GM18907 (cell line): ENCODE measurements at regions not wholly inside any gene's neighbourhood (a gene's known extent, or its start where the extent isn't known, plus 50 kb on each side); places are given as distances from the start of the nearest gene placed in this dataset.

Experiments
- ATAC-seq: cut with Tn5 transposase; IDR thresholded peaks from one replicate; pipeline ENCODE4 v1.9.1; 2021; ENCODE audit warnings: mild to moderate bottlenecking, moderate library complexity; ENCODE audit not compliant: unreplicated experiment

- no peak for ATAC-seq
Measured at GRCh38 chr13:74329962-74330361, 195.8 kb upstream of the KLF12 start.

- ATAC-seq: no peak
Measured at GRCh38 chr13:74325106-74325505, 190.9 kb upstream of the KLF12 start.

- ATAC-seq: no peak
Measured at GRCh38 chr13:74324338-74324737, 190.1 kb upstream of the KLF12 start.

GRCh38 chr13:74322562-74322961 lies 188.4 kb upstream of the KLF12 start:
- ATAC-seq: no peak

- no peak for ATAC-seq
Measured at GRCh38 chr13:74320282-74320681, 186.1 kb upstream of the KLF12 start.

GRCh38 chr13:74316547-74316946 lies 182.3 kb upstream of the KLF12 start:
- no peak for ATAC-seq

GRCh38 chr13:74306496-74306895 lies 172.3 kb upstream of the KLF12 start:
- ATAC-seq: no peak

GRCh38 chr13:74305876-74306275 lies 171.7 kb upstream of the KLF12 start:
- ATAC-seq: no peak

GRCh38 chr13:74301258-74301935 lies 167.2 kb upstream of the KLF12 start:
- no peak for ATAC-seq

- no peak for ATAC-seq
Measured at GRCh38 chr13:74300162-74300561, 166.0 kb upstream of the KLF12 start.

- ATAC-seq: no peak
Measured at GRCh38 chr13:74299721-74300120, 165.5 kb upstream of the KLF12 start.

GRCh38 chr13:74298923-74299322 lies 164.7 kb upstream of the KLF12 start:
- no peak for ATAC-seq

- ATAC-seq: peak; percentile 80
Measured at GRCh38 chr13:74289861-74290773, 155.9 kb upstream of the KLF12 start.

- ATAC-seq: no peak
Measured at GRCh38 chr13:74289107-74289506, 154.9 kb upstream of the KLF12 start.

GRCh38 chr13:74288361-74288911 lies 154.2 kb upstream of the KLF12 start:
- ATAC-seq: no peak

GRCh38 chr13:74287724-74288169 lies 153.5 kb upstream of the KLF12 start:
- peak; percentile 45 for ATAC-seq

GRCh38 chr13:74280795-74281490 lies 146.7 kb upstream of the KLF12 start:
- ATAC-seq: no peak

GRCh38 chr13:74280093-74280794 lies 146.0 kb upstream of the KLF12 start:
- ATAC-seq: no peak

GRCh38 chr13:74278901-74279300 lies 144.7 kb upstream of the KLF12 start:
- ATAC-seq: no peak

- ATAC-seq: no peak
Measured at GRCh38 chr13:74274916-74275315, 140.7 kb upstream of the KLF12 start.

GRCh38 chr13:74273581-74273980 lies 139.4 kb upstream of the KLF12 start:
- no peak for ATAC-seq
